CD4-positive, CD25-positive, alpha-beta regulatory T cell (primary cell): ENCODE measurements at regions not wholly inside any gene's neighbourhood (a gene's known extent, or its start where the extent isn't known, plus 50 kb on each side); places are given as distances from the start of the nearest gene placed in this dataset.

ENCODE experiments used
- ATAC-seq, 2 donors: fragments of 150-1000 bp; cut with Tn5 transposase; one replicate each; pipeline ENCODE4 v1.10.0; 2021; ENCODE audit warnings: low read depth in 2 of 2, moderate number of reproducible peaks in 2 of 2, moderate library complexity in 1 of 2
- DNase-seq, 3 donors: peaks; one replicate each; pipeline versions ENCODE4 v3.0.0 to v3.0.0-alpha.2; 2012 to 2022; ENCODE audit warnings: mixed read lengths in 1 of 3
- H3K27ac ChIP-seq: one replicate; pipeline ENCODE4 v1.7.0; 2013; ENCODE audit warnings: mild to moderate bottlenecking, low read length; ENCODE audit not compliant: insufficient read depth, poor library complexity, severe bottlenecking
- H3K27me3 ChIP-seq: one replicate; pipeline ENCODE4 v1.7.0; 2013; ENCODE audit warnings: low read length; ENCODE audit not compliant: control insufficient read depth, insufficient read depth
- H3K36me3 ChIP-seq: one replicate; pipeline ENCODE4 v1.7.0; 2013; ENCODE audit warnings: mild to moderate bottlenecking, low read length, moderate library complexity; ENCODE audit not compliant: control insufficient read depth, insufficient read depth
- H3K4me1 ChIP-seq: 2 replicates; pipeline ENCODE4 v1.7.0; 2013; ENCODE audit warnings: mild to moderate bottlenecking, low read length; ENCODE audit not compliant: insufficient read depth, control insufficient read depth, poor library complexity, severe bottlenecking
- H3K4me3 ChIP-seq: one replicate; pipeline ENCODE4 v1.7.0; 2013; ENCODE audit warnings: low read depth, mild to moderate bottlenecking, low read length, moderate library complexity
- H3K9me3 ChIP-seq, 2 experiments: 1 replicate in 1 of 2; 2 replicates in 1 of 2; pipeline ENCODE4 v1.7.0; 2013; ENCODE audit warnings: low read length in 2 of 2, mild to moderate bottlenecking in 1 of 2, moderate library complexity in 1 of 2; ENCODE audit not compliant: control insufficient read depth in 2 of 2
- H3K27ac Mint-ChIP-seq, 3 donors: one replicate each; pipeline ENCODE4 v1.8.0; 2020 to 2022; ENCODE audit warnings: mild to moderate bottlenecking in 3 of 3, mixed read lengths in 3 of 3, moderate library complexity in 2 of 3
- H3K27me3 Mint-ChIP-seq: one replicate; pipeline ENCODE4 v1.8.0; 2022; ENCODE audit warnings: mild to moderate bottlenecking, mixed read lengths
- H3K36me3 Mint-ChIP-seq: one replicate; pipeline ENCODE4 v1.8.0; 2020; ENCODE audit warnings: mixed read lengths
- H3K4me1 Mint-ChIP-seq, 4 donors: one replicate each; pipeline ENCODE4 v1.8.0; 2020 to 2022; ENCODE audit warnings: mixed read lengths in 4 of 4, mild to moderate bottlenecking in 1 of 4
- H3K4me3 Mint-ChIP-seq, 4 donors: one replicate each; pipeline ENCODE4 v1.8.0; 2020 to 2022; ENCODE audit warnings: mild to moderate bottlenecking in 4 of 4, mixed read lengths in 4 of 4, moderate library complexity in 3 of 4
- H3K9me3 Mint-ChIP-seq, 7 donors: one replicate each; pipeline ENCODE4 v1.8.0; 2020 to 2022; ENCODE audit warnings: mixed read lengths in 7 of 7, mild to moderate bottlenecking in 3 of 7, moderate library complexity in 2 of 7

GRCh38 chr2:167424221-167424620 lies 535.9 kb downstream of the XIRP2 start:
- H3K9me3 ChIP-seq, result no peaks in the 10 kb centered on the region
- H3K4me3 ChIP-seq, result no peak overlapping the region
- H3K4me1 ChIP-seq, result no peaks in the 10 kb centered on the region
- H3K27ac ChIP-seq, result no peak overlapping the region
- no peak overlapping the region for H3K4me3 Mint-ChIP-seq
- H3K27me3 ChIP-seq, result no peaks in the 10 kb centered on the region
- no peaks in the 10 kb centered on the region for H3K36me3 ChIP-seq
- no peak overlapping the region for H3K27ac Mint-ChIP-seq
- peaks cover 0 to 11% (median 3%) of the 10 kb centered on the region in 7 donors for H3K9me3 Mint-ChIP-seq
- H3K27me3 Mint-ChIP-seq, result peaks cover 5% of the 10 kb centered on the region
- no peak for ATAC-seq
- H3K4me1 Mint-ChIP-seq, result no peaks in the 10 kb centered on the region
- H3K36me3 Mint-ChIP-seq, result no peaks in the 10 kb centered on the region
- no peak for DNase-seq

DNA sequence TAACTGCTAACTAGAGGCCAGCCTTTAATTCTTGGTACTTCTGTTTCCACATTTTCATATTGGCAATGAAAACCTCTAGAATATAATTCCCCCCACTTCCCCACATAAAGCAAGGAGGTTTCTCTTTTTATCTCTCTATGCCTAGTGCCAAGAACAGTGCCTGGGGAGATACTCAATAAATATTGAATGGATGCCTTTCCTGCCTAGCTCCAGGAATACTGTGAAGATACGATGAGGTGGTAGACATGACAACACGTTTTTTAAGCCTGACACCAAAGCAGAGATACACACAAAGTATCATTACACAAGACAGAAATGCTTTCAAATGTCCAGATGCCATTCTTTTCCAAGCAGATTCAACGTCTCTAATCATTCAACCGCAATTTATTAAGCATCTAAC lies 535.5 kb downstream of the XIRP2 start:
- ATAC-seq (no peak), DNase-seq (no peak)
- Mint-ChIP-seq H3K9me3 (peaks cover 0 to 11% (median 3%) of the 10 kb centered on the region in 7 donors), H3K4me1 (no peaks in the 10 kb centered on the region), H3K4me3 (no peak overlapping the region), H3K36me3 (no peaks in the 10 kb centered on the region), H3K27ac (no peak overlapping the region), H3K27me3 (peaks cover 5% of the 10 kb centered on the region)
- H3K27me3 ChIP-seq, result no peaks in the 10 kb centered on the region
- H3K9me3 ChIP-seq, result no peaks in the 10 kb centered on the region
- H3K27ac ChIP-seq, result no peak overlapping the region
- H3K36me3 ChIP-seq, result no peaks in the 10 kb centered on the region
- no peak overlapping the region for H3K4me3 ChIP-seq
- H3K4me1 ChIP-seq, result no peaks in the 10 kb centered on the region

DNA sequence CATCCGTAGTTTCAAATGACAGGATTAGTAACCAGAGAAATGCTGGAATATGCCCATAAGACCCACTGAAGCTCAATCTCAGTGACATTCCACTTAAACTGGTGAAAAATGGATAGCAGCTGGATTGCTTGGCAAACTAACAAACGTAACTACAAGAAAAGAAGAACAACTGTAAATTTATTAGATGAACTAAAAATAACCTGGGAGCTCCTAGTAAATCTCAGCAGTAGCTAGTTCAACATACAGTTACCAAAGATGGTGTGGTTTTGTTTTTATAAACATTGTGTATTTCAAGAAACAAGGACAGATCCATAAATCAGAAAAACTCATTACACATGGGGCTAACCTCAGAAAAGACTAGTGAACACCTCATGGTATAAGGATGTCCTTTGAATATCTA lies 531.9 kb downstream of the XIRP2 start:
- Mint-ChIP-seq H3K9me3 (peaks cover 0 to 6% (median 0%) of the 10 kb centered on the region in 7 donors), H3K27ac (no peak overlapping the region), H3K4me1 (no peaks in the 10 kb centered on the region), H3K4me3 (no peak overlapping the region), H3K36me3 (no peaks in the 10 kb centered on the region), H3K27me3 (peaks cover 5% of the 10 kb centered on the region)
- DNase-seq (no peak), ATAC-seq (no peak)
- Histone ChIP-seq H3K9me3 (no peaks in the 10 kb centered on the region), H3K4me3 (no peak overlapping the region), H3K36me3 (no peaks in the 10 kb centered on the region), H3K27ac (no peak overlapping the region), H3K4me1 (no peaks in the 10 kb centered on the region), H3K27me3 (no peaks in the 10 kb centered on the region)

DNA sequence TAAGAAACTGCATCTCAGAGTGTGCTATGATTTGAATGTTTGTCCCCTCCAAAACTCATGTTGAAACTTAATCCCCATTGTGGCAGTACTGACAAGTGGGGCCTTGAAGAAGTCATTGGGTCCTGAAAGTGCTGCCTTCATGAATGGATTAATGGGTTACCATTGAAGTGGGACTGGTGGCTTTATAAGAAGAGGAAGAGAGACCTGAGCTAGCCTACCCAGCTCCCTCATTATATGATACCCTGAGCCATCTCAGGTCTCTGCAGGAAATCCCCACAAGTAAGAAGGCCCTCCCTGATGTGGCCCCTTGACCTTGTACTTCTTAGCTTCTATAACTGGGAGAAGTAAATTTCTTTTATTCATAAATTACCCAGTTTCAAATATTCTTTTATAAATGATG lies 526.8 kb downstream of the XIRP2 start:
- H3K9me3 Mint-ChIP-seq, result peaks cover 0 to 9% (median 2%) of the 10 kb centered on the region in 7 donors
- Histone ChIP-seq H3K36me3 (no peaks in the 10 kb centered on the region), H3K4me1 (no peaks in the 10 kb centered on the region), H3K4me3 (no peak overlapping the region), H3K27me3 (no peaks in the 10 kb centered on the region), H3K27ac (no peak overlapping the region), H3K9me3 (no peaks in the 10 kb centered on the region)
- no peaks in the 10 kb centered on the region for H3K4me1 Mint-ChIP-seq
- no peak overlapping the region for H3K4me3 Mint-ChIP-seq
- ATAC-seq (no peak), DNase-seq (no peak)
- H3K27ac Mint-ChIP-seq, result no peak overlapping the region
- H3K27me3 Mint-ChIP-seq, result no peaks in the 10 kb centered on the region
- H3K36me3 Mint-ChIP-seq, result no peaks in the 10 kb centered on the region

DNA sequence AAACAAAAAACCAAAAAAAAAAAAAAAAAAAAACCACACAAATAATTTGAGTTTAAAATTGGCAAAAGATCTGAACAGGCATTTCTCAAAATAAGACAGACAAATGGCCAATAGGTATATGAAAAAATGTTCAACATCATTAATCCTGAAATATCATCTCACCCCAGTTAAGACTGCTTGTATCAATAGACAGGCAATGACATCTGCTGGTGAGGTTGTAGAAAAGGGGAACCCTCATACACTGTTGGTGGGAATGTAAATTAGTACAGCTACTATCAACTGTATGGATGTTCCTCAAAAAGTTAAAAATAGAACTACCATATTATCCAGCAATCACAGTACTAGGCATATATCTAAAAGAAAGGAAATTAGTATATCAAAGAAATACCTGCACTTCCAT lies 523.1 kb downstream of the XIRP2 start:
- Histone ChIP-seq H3K27me3 (no peaks in the 10 kb centered on the region), H3K9me3 (no peaks in the 10 kb centered on the region), H3K4me3 (no peak overlapping the region), H3K27ac (no peak overlapping the region), H3K4me1 (no peaks in the 10 kb centered on the region), H3K36me3 (no peaks in the 10 kb centered on the region)
- no peaks in the 10 kb centered on the region for H3K36me3 Mint-ChIP-seq
- H3K4me1 Mint-ChIP-seq, result no peaks in the 10 kb centered on the region
- H3K4me3 Mint-ChIP-seq, result no peak overlapping the region
- peaks cover 0 to 14% (median 4%) of the 10 kb centered on the region in 7 donors for H3K9me3 Mint-ChIP-seq
- ATAC-seq (no peak), DNase-seq (no peak)
- no peaks in the 10 kb centered on the region for H3K27me3 Mint-ChIP-seq
- no peak overlapping the region for H3K27ac Mint-ChIP-seq

- no peaks in the 10 kb centered on the region for H3K36me3 Mint-ChIP-seq
- no peak overlapping the region for H3K27ac ChIP-seq
- H3K27ac Mint-ChIP-seq, result no peak overlapping the region
- ATAC-seq (no peak), DNase-seq (no peak)
- peaks cover 0 to 4% of the 10 kb centered on the region in 2 experiments for H3K9me3 ChIP-seq
- no peak overlapping the region for H3K4me3 ChIP-seq
- H3K4me1 Mint-ChIP-seq, result no peaks in the 10 kb centered on the region
- peaks cover 2 to 7% (median 4%) of the 10 kb centered on the region in 7 donors for H3K9me3 Mint-ChIP-seq
- H3K4me1 ChIP-seq, result no peaks in the 10 kb centered on the region
- no peak overlapping the region for H3K4me3 Mint-ChIP-seq
- H3K27me3 Mint-ChIP-seq, result no peaks in the 10 kb centered on the region
- H3K27me3 ChIP-seq, result no peaks in the 10 kb centered on the region
- H3K36me3 ChIP-seq, result no peaks in the 10 kb centered on the region
These were observed 518.3 kb downstream of the XIRP2 start for GRCh38 chr2:167406558-167406957.

GRCh38 chr2:167404627-167405284 lies 516.5 kb downstream of the XIRP2 start:
- peaks cover 0 to 19% (median 4%) of the 10 kb centered on the region in 7 donors for H3K9me3 Mint-ChIP-seq
- H3K36me3 Mint-ChIP-seq, result no peaks in the 10 kb centered on the region
- DNase-seq (no peak), ATAC-seq (no peak)
- H3K9me3 ChIP-seq, result peaks cover 0 to 4% of the 10 kb centered on the region in 2 experiments
- no peaks in the 10 kb centered on the region for H3K27me3 ChIP-seq
- H3K4me3 Mint-ChIP-seq, result no peak overlapping the region
- no peaks in the 10 kb centered on the region for H3K4me1 Mint-ChIP-seq
- H3K27ac ChIP-seq, result no peak overlapping the region
- no peaks in the 10 kb centered on the region for H3K36me3 ChIP-seq
- H3K4me3 ChIP-seq, result no peak overlapping the region
- H3K4me1 ChIP-seq, result no peaks in the 10 kb centered on the region
- H3K27me3 Mint-ChIP-seq, result no peaks in the 10 kb centered on the region
- no peak overlapping the region for H3K27ac Mint-ChIP-seq

GRCh38 chr2:167401309-167401708 lies 513.0 kb downstream of the XIRP2 start:
- H3K27ac Mint-ChIP-seq, result no peak overlapping the region
- H3K4me1 Mint-ChIP-seq, result no peaks in the 10 kb centered on the region
- Histone ChIP-seq H3K27ac (no peak overlapping the region), H3K9me3 (peaks cover 0 to 4% of the 10 kb centered on the region in 2 experiments), H3K4me3 (no peak overlapping the region), H3K27me3 (no peaks in the 10 kb centered on the region), H3K36me3 (no peaks in the 10 kb centered on the region), H3K4me1 (no peaks in the 10 kb centered on the region)
- H3K36me3 Mint-ChIP-seq, result no peaks in the 10 kb centered on the region
- no peaks in the 10 kb centered on the region for H3K27me3 Mint-ChIP-seq
- peaks cover 0 to 12% (median 2%) of the 10 kb centered on the region in 7 donors for H3K9me3 Mint-ChIP-seq
- H3K4me3 Mint-ChIP-seq, result no peak overlapping the region
- ATAC-seq (no peak), DNase-seq (no peak)
